ENCODE measurements at regions not wholly inside any gene's neighbourhood (a gene's known extent, or its start where the extent isn't known, plus 50 kb on each side); places are given as distances from the start of the nearest gene placed in this dataset.

DNA sequence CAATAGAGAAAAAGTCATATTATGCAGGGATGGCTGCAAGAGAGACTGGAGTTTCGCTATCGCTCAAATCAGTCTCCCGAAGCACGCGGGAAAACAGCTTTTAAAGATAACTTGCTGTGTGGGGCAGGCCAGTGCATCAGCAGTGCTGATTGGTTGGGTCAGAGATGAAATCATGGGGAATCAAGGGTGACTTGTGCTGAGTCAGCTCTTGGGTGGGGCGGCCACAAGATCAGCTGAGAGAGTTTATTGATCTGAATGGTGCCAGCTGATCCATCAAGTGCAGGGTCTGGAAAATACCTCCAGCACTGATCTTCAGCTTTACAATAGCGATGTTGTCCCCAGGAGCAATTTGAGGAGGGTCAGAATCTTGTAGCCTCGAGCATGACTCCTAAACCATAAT is 430.5 kb downstream of the RBFOX1 start:
- TF ChIP-seq EP300 (IDR thresholded peaks at IDR 0.05; ENCODE audit: borderline replicate concordance) (no peak), RAD21 (IDR thresholded peaks at IDR 0.05; ENCODE audit: low read depth) (no peak), TAF1 (IDR thresholded peaks at IDR 0.05; ENCODE audit: low read depth) (no peak), TCF12 (IDR thresholded peaks at IDR 0.05; ENCODE audit: low read depth) (no peak), REST (IDR thresholded peaks at IDR 0.05; ENCODE audit: low read depth) (no peak), NFIC (IDR thresholded peaks at IDR 0.05) (no peak), FOXM1 (IDR thresholded peaks at IDR 0.05; ENCODE audit: borderline replicate concordance, low read depth) (no peak), CEBPB (IDR thresholded peaks at IDR 0.05) (no peak), ZBTB7A (IDR thresholded peaks at IDR 0.05; ENCODE audit: low read depth) (no peak), YY1 (IDR thresholded peaks at IDR 0.05; ENCODE audit: low read depth) (no peak), EGR1 (IDR thresholded peaks at IDR 0.05) (no peak), TEAD4 (IDR thresholded peaks at IDR 0.05) (no peak), CREB1 (IDR thresholded peaks at IDR 0.05; ENCODE audit: low read depth) (no peak)
- TF ChIP-seq, protein P1, sequence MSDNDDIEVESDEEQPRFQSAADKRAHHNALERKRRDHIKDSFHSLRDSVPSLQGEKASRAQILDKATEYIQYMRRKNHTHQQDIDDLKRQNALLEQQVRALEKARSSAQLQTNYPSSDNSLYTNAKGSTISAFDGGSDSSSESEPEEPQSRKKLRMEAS (IDR thresholded peaks at IDR 0.05), result no peak

All from Ishikawa (cell line).